ENCODE measurements at regions not wholly inside any gene's neighbourhood (a gene's known extent, or its start where the extent isn't known, plus 50 kb on each side); places are given as distances from the start of the nearest gene placed in this dataset.

DNA sequence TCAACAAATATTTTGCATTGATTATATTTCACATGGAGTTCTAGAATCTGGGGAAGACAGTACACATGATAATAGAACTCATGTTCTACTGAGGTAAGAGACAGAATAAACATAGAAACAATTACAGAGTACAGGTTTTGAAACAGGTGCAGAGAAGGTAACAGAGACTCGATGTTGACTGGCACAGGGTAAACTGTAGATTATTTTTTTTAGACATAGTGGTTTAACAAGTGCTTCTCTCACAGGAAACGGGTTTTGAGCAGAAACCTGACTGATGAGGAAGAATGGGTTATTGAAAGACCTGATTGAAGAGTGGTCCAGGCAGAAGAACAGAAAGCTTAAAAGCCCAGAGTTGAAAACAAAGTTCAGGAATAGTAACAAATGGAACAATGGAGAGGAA, 1002.5 kb upstream of the FAM98A start:
- H3K27me3 Mint-ChIP-seq (ENCODE audit: low read depth) = no peaks in the 10 kb centered on the region

DNA sequence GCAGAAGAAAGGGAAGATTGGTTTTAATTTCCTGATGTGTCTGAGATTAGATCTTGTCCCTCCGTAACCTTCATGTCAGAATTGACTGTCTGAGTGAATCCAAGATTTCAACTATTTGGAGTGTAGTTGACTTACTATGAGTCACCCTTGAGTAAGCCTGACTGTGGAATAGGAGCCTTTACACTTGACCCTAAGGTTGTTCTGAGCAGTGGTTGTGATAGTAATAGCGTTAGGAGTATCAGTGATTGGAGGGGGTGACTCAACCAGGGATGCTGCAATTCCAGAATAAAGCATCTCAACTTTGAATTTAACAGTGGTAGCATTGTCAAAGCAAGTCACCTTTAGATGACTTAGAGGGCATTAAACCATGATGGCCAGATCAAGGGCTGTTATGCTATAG, 979.5 kb upstream of the FAM98A start:
- no peak overlapping the region for H3K27ac Mint-ChIP-seq (ENCODE audit: unreplicated experiment)
- H3K36me3 Mint-ChIP-seq (ENCODE audit: low read depth) = no peaks in the 10 kb centered on the region
- peaks cover 5% of the 10 kb centered on the region for H3K9me3 Mint-ChIP-seq (ENCODE audit: low read depth)
- H3K4me1 Mint-ChIP-seq (ENCODE audit: low read depth) = no peaks in the 10 kb centered on the region
- DNase-seq (ENCODE audit: low spot score) = no peak
- no peak for TF ChIP-seq CTCF (IDR thresholded peaks at IDR 0.05)
- no peaks in the 10 kb centered on the region for H3K27me3 Mint-ChIP-seq (ENCODE audit: low read depth)
- no peak overlapping the region for H3K4me3 Mint-ChIP-seq (ENCODE audit: unreplicated experiment)

More for the DNA sequence above, 1002.5 kb upstream of the FAM98A start:
- H3K4me1 Mint-ChIP-seq (ENCODE audit: low read depth) = no peaks in the 10 kb centered on the region
- DNase-seq (ENCODE audit: low spot score) = no peak
- TF ChIP-seq CTCF (IDR thresholded peaks at IDR 0.05) = no peak
- H3K9me3 Mint-ChIP-seq (ENCODE audit: low read depth) = no peaks in the 10 kb centered on the region
- H3K36me3 Mint-ChIP-seq (ENCODE audit: low read depth) = no peaks in the 10 kb centered on the region
- H3K4me3 Mint-ChIP-seq (ENCODE audit: unreplicated experiment) = no peak overlapping the region
- no peak overlapping the region for H3K27ac Mint-ChIP-seq (ENCODE audit: unreplicated experiment)

- no peak for DNase-seq (ENCODE audit: low spot score)
- H3K27ac Mint-ChIP-seq (ENCODE audit: unreplicated experiment) = no peak overlapping the region
- no peaks in the 10 kb centered on the region for H3K27me3 Mint-ChIP-seq (ENCODE audit: low read depth)
- peak; percentile 65 for TF ChIP-seq CTCF (IDR thresholded peaks at IDR 0.05)
- H3K4me3 Mint-ChIP-seq (ENCODE audit: unreplicated experiment) = no peak overlapping the region
- H3K36me3 Mint-ChIP-seq (ENCODE audit: low read depth) = no peaks in the 10 kb centered on the region
- H3K4me1 Mint-ChIP-seq (ENCODE audit: low read depth) = no peaks in the 10 kb centered on the region
- peaks cover 3% of the 10 kb centered on the region for H3K9me3 Mint-ChIP-seq (ENCODE audit: low read depth)
These were observed 971.3 kb upstream of the FAM98A start for GRCh38 chr2:34570266-34570872.

DNA sequence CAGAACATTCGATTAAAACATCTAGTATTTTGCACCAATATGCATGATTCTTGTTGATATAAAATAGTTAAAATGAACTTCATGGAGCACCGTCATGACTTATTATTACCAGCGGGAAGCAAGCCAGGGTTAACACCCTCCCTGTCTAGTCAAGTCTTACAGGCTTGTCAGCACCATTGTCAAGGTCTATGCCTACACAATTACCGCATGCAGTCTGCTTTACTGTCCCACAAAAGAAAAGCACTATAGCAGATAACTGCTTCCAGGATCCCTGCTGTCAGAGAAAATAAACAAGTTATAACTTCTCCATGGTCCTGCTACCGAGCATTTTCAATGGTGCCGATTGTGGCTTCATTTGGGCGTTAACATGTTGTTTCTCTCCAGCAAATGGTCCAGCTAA, 968.0 kb upstream of the FAM98A start:
- Mint-ChIP-seq H3K4me1 (ENCODE audit: low read depth) (no peaks in the 10 kb centered on the region), H3K27me3 (ENCODE audit: low read depth) (no peaks in the 10 kb centered on the region), H3K4me3 (ENCODE audit: unreplicated experiment) (no peak overlapping the region), H3K9me3 (ENCODE audit: low read depth) (peaks cover 3% of the 10 kb centered on the region), H3K27ac (ENCODE audit: unreplicated experiment) (no peak overlapping the region), H3K36me3 (ENCODE audit: low read depth) (no peaks in the 10 kb centered on the region)
- no peak for TF ChIP-seq CTCF (IDR thresholded peaks at IDR 0.05)
- no peak for DNase-seq (ENCODE audit: low spot score)

- Mint-ChIP-seq H3K27ac (ENCODE audit: unreplicated experiment) (no peak overlapping the region), H3K27me3 (ENCODE audit: low read depth) (no peaks in the 10 kb centered on the region), H3K4me1 (ENCODE audit: low read depth) (no peaks in the 10 kb centered on the region), H3K36me3 (ENCODE audit: low read depth) (no peaks in the 10 kb centered on the region), H3K9me3 (ENCODE audit: low read depth) (peaks cover 19% of the 10 kb centered on the region), H3K4me3 (ENCODE audit: unreplicated experiment) (no peak overlapping the region)
- no peak for TF ChIP-seq CTCF (IDR thresholded peaks at IDR 0.05)
- no peak for DNase-seq (ENCODE audit: low spot score)
These were observed 953.2 kb upstream of the FAM98A start for GRCh38 chr2:34552337-34552736.
